ENCODE measurements at regions not wholly inside any gene's neighbourhood (a gene's known extent, or its start where the extent isn't known, plus 50 kb on each side); places are given as distances from the start of the nearest gene placed in this dataset.

DNA sequence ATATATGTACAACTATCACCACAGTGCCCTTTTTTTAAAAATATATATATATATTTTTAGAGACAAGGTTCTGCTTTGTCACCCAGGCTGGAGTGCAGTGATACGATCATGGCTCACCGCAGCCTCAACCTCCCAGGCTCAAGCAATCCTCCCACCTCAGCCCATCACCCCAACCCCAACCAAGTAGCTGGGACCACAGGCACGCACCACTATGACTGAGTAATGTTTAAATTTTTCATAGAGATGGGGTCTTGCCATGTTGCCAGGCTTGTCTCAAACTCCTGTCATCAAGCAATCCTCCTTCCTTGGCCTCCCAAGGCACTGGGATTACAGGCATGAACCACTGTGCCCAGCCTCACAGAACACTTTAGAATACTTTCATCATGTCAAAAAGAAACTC, 234.9 kb downstream of the SH2D4B start:
- H3K27me3 ChIP-seq (ENCODE audit: insufficient read depth, poor library complexity, severe bottlenecking) = no peaks in the 10 kb centered on the region
- TF ChIP-seq, protein P1, sequence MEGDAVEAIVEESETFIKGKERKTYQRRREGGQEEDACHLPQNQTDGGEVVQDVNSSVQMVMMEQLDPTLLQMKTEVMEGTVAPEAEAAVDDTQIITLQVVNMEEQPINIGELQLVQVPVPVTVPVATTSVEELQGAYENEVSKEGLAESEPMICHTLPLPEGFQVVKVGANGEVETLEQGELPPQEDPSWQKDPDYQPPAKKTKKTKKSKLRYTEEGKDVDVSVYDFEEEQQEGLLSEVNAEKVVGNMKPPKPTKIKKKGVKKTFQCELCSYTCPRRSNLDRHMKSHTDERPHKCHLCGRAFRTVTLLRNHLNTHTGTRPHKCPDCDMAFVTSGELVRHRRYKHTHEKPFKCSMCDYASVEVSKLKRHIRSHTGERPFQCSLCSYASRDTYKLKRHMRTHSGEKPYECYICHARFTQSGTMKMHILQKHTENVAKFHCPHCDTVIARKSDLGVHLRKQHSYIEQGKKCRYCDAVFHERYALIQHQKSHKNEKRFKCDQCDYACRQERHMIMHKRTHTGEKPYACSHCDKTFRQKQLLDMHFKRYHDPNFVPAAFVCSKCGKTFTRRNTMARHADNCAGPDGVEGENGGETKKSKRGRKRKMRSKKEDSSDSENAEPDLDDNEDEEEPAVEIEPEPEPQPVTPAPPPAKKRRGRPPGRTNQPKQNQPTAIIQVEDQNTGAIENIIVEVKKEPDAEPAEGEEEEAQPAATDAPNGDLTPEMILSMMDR (IDR thresholded peaks at IDR 0.05; ENCODE audit: insufficient read depth, low read length) = no peak
- TF ChIP-seq POLR2AphosphoS5 (IDR thresholded peaks at IDR 0.05; ENCODE audit: low read depth) (no peak), GABPA (IDR thresholded peaks at IDR 0.05; ENCODE audit: low read depth) (no peak), SPI1 (IDR thresholded peaks at IDR 0.05; ENCODE audit: borderline replicate concordance, low read depth) (no peak)
- TF ChIP-seq, protein P2, sequence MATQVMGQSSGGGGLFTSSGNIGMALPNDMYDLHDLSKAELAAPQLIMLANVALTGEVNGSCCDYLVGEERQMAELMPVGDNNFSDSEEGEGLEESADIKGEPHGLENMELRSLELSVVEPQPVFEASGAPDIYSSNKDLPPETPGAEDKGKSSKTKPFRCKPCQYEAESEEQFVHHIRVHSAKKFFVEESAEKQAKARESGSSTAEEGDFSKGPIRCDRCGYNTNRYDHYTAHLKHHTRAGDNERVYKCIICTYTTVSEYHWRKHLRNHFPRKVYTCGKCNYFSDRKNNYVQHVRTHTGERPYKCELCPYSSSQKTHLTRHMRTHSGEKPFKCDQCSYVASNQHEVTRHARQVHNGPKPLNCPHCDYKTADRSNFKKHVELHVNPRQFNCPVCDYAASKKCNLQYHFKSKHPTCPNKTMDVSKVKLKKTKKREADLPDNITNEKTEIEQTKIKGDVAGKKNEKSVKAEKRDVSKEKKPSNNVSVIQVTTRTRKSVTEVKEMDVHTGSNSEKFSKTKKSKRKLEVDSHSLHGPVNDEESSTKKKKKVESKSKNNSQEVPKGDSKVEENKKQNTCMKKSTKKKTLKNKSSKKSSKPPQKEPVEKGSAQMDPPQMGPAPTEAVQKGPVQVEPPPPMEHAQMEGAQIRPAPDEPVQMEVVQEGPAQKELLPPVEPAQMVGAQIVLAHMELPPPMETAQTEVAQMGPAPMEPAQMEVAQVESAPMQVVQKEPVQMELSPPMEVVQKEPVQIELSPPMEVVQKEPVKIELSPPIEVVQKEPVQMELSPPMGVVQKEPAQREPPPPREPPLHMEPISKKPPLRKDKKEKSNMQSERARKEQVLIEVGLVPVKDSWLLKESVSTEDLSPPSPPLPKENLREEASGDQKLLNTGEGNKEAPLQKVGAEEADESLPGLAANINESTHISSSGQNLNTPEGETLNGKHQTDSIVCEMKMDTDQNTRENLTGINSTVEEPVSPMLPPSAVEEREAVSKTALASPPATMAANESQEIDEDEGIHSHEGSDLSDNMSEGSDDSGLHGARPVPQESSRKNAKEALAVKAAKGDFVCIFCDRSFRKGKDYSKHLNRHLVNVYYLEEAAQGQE (IDR thresholded peaks at IDR 0.05; ENCODE audit: insufficient replicate concordance, low read depth) = no peak
- no peak overlapping the region for H3K27ac ChIP-seq (replicated peaks)
- DNase-seq (ENCODE audit: low read depth in 1 of 2, low spot score in 1 of 2) = no peak
- no peak overlapping the region for H3K4me3 ChIP-seq (replicated peaks; ENCODE audit: insufficient read depth, low read length)

DNA sequence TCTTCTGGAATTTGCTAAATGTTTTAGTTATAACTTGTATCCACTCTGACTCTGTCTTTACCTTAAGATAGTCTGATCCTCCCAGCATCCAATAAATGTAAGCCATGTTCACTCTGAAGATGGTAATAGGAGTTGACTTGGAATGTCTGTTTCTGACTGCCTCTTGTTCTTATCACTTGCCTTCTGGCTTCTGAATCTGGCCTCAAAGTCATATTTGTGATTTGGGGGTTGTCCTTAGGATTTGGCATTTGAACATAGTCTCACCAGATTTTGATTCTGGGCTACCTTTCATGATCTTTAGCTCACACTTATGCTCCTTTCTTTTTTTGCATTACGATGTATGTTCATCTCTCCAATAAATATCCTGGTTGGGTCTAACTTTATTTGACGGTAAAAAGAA, 247.0 kb downstream of the SH2D4B start:
- H3K27me3 ChIP-seq (ENCODE audit: insufficient read depth, poor library complexity, severe bottlenecking) = no peaks in the 10 kb centered on the region
- H3K4me3 ChIP-seq (replicated peaks; ENCODE audit: insufficient read depth, low read length) = no peak overlapping the region
- TF ChIP-seq, protein P2 (IDR thresholded peaks at IDR 0.05; ENCODE audit: insufficient replicate concordance, low read depth) = no peak
- no peak for DNase-seq (ENCODE audit: low read depth in 1 of 2, low spot score in 1 of 2)
- H3K27ac ChIP-seq (replicated peaks) = no peak overlapping the region

DNA sequence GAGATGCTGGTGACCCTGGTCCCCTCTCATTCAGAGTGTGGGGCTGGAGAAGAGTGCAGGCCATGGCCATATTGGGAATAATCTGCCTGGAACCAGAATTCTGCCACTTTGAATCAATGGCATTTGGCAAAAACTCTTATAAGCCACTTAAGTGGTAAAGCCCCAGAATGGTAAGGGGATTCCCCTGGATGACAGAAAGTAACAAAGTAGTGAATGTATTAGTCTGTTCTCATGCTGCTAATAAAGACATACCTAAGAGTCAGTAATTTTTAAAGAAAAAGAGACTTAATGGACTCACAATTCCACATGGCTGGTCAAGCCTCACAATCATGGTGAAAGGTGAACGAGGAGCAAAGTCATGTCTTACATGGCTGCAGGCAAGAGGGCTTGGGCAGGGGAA, 248.6 kb downstream of the SH2D4B start:
- Histone ChIP-seq H3K4me3 (replicated peaks; ENCODE audit: insufficient read depth, low read length) (no peak overlapping the region), H3K27me3 (ENCODE audit: insufficient read depth, poor library complexity, severe bottlenecking) (no peaks in the 10 kb centered on the region), H3K27ac (replicated peaks) (no peak overlapping the region)
- TF ChIP-seq, protein P1 (IDR thresholded peaks at IDR 0.05; ENCODE audit: insufficient read depth, low read length) = no peak
- TF ChIP-seq GABPA (IDR thresholded peaks at IDR 0.05; ENCODE audit: low read depth) (no peak), POLR2AphosphoS5 (IDR thresholded peaks at IDR 0.05; ENCODE audit: low read depth) (no peak), SPI1 (IDR thresholded peaks at IDR 0.05; ENCODE audit: borderline replicate concordance, low read depth) (no peak)
- TF ChIP-seq, protein P2 (IDR thresholded peaks at IDR 0.05; ENCODE audit: insufficient replicate concordance, low read depth) = no peak
- DNase-seq (ENCODE audit: low read depth in 1 of 2, low spot score in 1 of 2) = no peak

DNA sequence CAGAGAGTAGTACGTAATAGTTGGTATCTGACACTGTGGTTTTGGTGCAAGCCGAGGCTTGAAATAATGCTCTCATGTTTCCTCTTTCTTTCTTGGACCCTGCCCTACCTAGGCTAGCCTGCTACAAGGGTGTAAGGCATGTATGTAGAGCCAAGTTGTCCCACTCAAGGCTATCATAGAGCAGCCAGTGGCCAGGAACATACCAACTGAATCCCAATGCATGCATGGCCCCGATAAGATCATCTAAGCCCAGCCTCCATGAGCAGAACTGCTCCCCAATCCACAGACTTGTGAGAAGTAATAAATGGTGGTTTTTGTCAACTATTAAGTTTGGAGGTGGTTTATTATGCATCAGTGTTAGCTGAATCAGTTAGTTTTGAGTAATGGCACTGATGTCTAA, 250.2 kb downstream of the SH2D4B start:
- Histone ChIP-seq H3K4me3 (replicated peaks; ENCODE audit: insufficient read depth, low read length) (no peak overlapping the region), H3K27ac (replicated peaks) (no peak overlapping the region), H3K27me3 (ENCODE audit: insufficient read depth, poor library complexity, severe bottlenecking) (no peaks in the 10 kb centered on the region)
- no peak for TF ChIP-seq SPI1 (IDR thresholded peaks at IDR 0.05; ENCODE audit: borderline replicate concordance, low read depth)
- TF ChIP-seq, protein P1 (IDR thresholded peaks at IDR 0.05; ENCODE audit: insufficient read depth, low read length) = no peak
- DNase-seq (ENCODE audit: low read depth in 1 of 2, low spot score in 1 of 2) = no peak

Data from HL-60 (cell line).